ENCODE measurements at regions not wholly inside any gene's neighbourhood (a gene's known extent, or its start where the extent isn't known, plus 50 kb on each side); places are given as distances from the start of the nearest gene placed in this dataset.

GRCh38 chr6:14591998-14592397 is 474.4 kb downstream of the CD83 start:
- H3K9ac ChIP-seq (ENCODE audit: insufficient read depth, low read depth, low read length): no peak overlapping the region
- 29% methylated on average over 1 of the region's 1 CpG for WGBS (ENCODE audit: low lambda C conversion rate)
- intact Hi-C loops (cut with micrococcal nuclease; ENCODE audit: unreplicated experiment): no loop called here
- H3K79me2 ChIP-seq (ENCODE audit: insufficient read depth, low read length): no peaks in the 10 kb centered on the region
- POLR2A ChIA-PET: no interaction called here
- H4K20me1 ChIP-seq (ENCODE audit: insufficient read depth, low read length): no peaks in the 10 kb centered on the region
- H3K4me1 ChIP-seq (ENCODE audit: insufficient read depth, low read length): no peaks in the 10 kb centered on the region
- DNase-seq (ENCODE audit: low spot score): no peak
- no peak overlapping the region for H2AFZ ChIP-seq (ENCODE audit: low read length)
- no peak overlapping the region for H3K4me3 ChIP-seq (replicated peaks in 1 of 3; ENCODE audit: insufficient read depth in 1 of 3, low read depth in 2 of 3, low read length in 3 of 3)
- ATAC-seq: no peak
- H3K27me3 ChIP-seq (ENCODE audit: control insufficient read depth in 1 of 2, insufficient read depth in 2 of 2, low read length in 2 of 2): no peaks in the 10 kb centered on the region
- H3K9me3 ChIP-seq (ENCODE audit: low read length): no peaks in the 10 kb centered on the region
- CTCF ChIA-PET (ENCODE audit: low intra/inter-chr PET ratio, low total read pairs): no interaction called here
- H3K4me2 ChIP-seq (ENCODE audit: low read depth, low read length): no peak overlapping the region
- in situ Hi-C loops (cut with HindIII; ENCODE audit: extremely low pct_ligation_motif_present, low pct_unique_long_range_greater_than_20kb): no loop called here
- TF ChIP-seq ZNF883 (CRISPR knock-in tag; IDR thresholded peaks at IDR 0.05; ENCODE audit: not compliant biosample characterization): no peak
- TF ChIP-seq HCFC1 (IDR thresholded peaks at IDR 0.05; ENCODE audit: low read depth, low read length): no peak
- no peak for TF ChIP-seq U2AF1 (optimal IDR thresholded peaks at IDR 0.05; ENCODE audit: low read depth, low read length)
- no peak for TF ChIP-seq ZSCAN30 (CRISPR knock-in tag; IDR thresholded peaks at IDR 0.05)
- TF ChIP-seq ZMAT5 (CRISPR knock-in tag; IDR thresholded peaks at IDR 0.05; ENCODE audit: borderline replicate concordance, low read depth): no peak
- no peak for TF ChIP-seq SIX1 (CRISPR knock-in tag; IDR thresholded peaks at IDR 0.05; ENCODE audit: borderline replicate concordance)
- no peak for TF ChIP-seq ZNF563 (CRISPR knock-in tag; IDR thresholded peaks at IDR 0.05)
- no peak for TF ChIP-seq ZNF567 (CRISPR knock-in tag; IDR thresholded peaks at IDR 0.05; ENCODE audit: borderline replicate concordance)
- no peak for TF ChIP-seq ZNF232 (CRISPR knock-in tag; IDR thresholded peaks at IDR 0.05; ENCODE audit: borderline replicate concordance)
- no peak for TF ChIP-seq MAX (IDR thresholded peaks at IDR 0.05)
- TF ChIP-seq ZNF260 (CRISPR knock-in tag; IDR thresholded peaks at IDR 0.05; ENCODE audit: borderline replicate concordance, low read depth): no peak
- no peak for TF ChIP-seq ZNF329 (CRISPR knock-in tag; IDR thresholded peaks at IDR 0.05; ENCODE audit: low read depth)
- TF ChIP-seq KAT7 (CRISPR knock-in tag; IDR thresholded peaks at IDR 0.05; ENCODE audit: borderline replicate concordance): no peak
- TF ChIP-seq ZBTB38 (CRISPR knock-in tag; IDR thresholded peaks at IDR 0.05): no peak
- TF ChIP-seq ZNF709 (CRISPR knock-in tag; IDR thresholded peaks at IDR 0.05): no peak
- FAIRE-seq: no peak
- no peaks in the 10 kb centered on the region for H3K36me3 ChIP-seq (replicated peaks in 1 of 2; ENCODE audit: control insufficient read depth in 1 of 2, insufficient read depth in 2 of 2, low read length in 2 of 2)
- BruUV-seq (replicated peaks): no TSS peak
- H3K27ac ChIP-seq (ENCODE audit: extremely low read length, insufficient read depth, low read length): no peak overlapping the region

Measured in HepG2 (cell line).